Type B pancreatic cell (in vitro differentiated cells): ENCODE measurements at regions not wholly inside any gene's neighbourhood (a gene's known extent, or its start where the extent isn't known, plus 50 kb on each side); places are given as distances from the start of the nearest gene placed in this dataset.

Source experiments
- DNase-seq: peaks from one replicate; pipeline ENCODE4 v3.0.0; 2021; ENCODE audit warnings: mixed read lengths; ENCODE audit not compliant: unreplicated experiment; ENCODE audit errors: extremely low spot score
- H3K27ac Mint-ChIP-seq: 2 replicates; pipeline ENCODE4 v1.8.0; 2021; ENCODE audit warnings: mild to moderate bottlenecking, mixed read lengths
- H3K27me3 Mint-ChIP-seq: 2 replicates; pipeline ENCODE4 v1.8.0; 2021; ENCODE audit warnings: mixed read lengths
- H3K36me3 Mint-ChIP-seq: 2 replicates; pipeline ENCODE4 v1.8.0; 2021; ENCODE audit warnings: mixed read lengths
- H3K4me1 Mint-ChIP-seq: one replicate; pipeline ENCODE4 v1.8.0; 2021; ENCODE audit warnings: mixed read lengths; ENCODE audit not compliant: unreplicated experiment
- H3K4me3 Mint-ChIP-seq: 2 replicates; pipeline ENCODE4 v1.8.0; 2021; ENCODE audit warnings: mild to moderate bottlenecking, mixed read lengths
- H3K9me3 Mint-ChIP-seq: 2 replicates; pipeline ENCODE4 v1.8.0; 2021; ENCODE audit warnings: mixed read lengths
- CTCF ChIP-seq: fragments of 200-600 bp; sonication (generic); conservative IDR thresholded peaks from 2 replicates; pipeline ENCODE4 v1.5.0; 2021; ENCODE audit warnings: antibody characterized with exemption, mild to moderate bottlenecking

- no peak overlapping the region for H3K27ac Mint-ChIP-seq
- H3K4me3 Mint-ChIP-seq: no peak overlapping the region
- no peak for TF ChIP-seq CTCF
- H3K4me1 Mint-ChIP-seq: no peaks in the 10 kb centered on the region
- DNase-seq: no peak
- no peaks in the 10 kb centered on the region for H3K36me3 Mint-ChIP-seq
- no peaks in the 10 kb centered on the region for H3K9me3 Mint-ChIP-seq
- H3K27me3 Mint-ChIP-seq: no peaks in the 10 kb centered on the region
Observed at GRCh38 chr7:85980740-85981139, 663.0 kb upstream of the GRM3 start.

- TF ChIP-seq CTCF: no peak
- no peak for DNase-seq
- no peaks in the 10 kb centered on the region for H3K36me3 Mint-ChIP-seq
- no peak overlapping the region for H3K4me3 Mint-ChIP-seq
- H3K4me1 Mint-ChIP-seq: no peaks in the 10 kb centered on the region
- no peaks in the 10 kb centered on the region for H3K27me3 Mint-ChIP-seq
- no peak overlapping the region for H3K27ac Mint-ChIP-seq
- H3K9me3 Mint-ChIP-seq: no peaks in the 10 kb centered on the region
Observed at GRCh38 chr7:85974176-85974575, 669.5 kb upstream of the GRM3 start.

- peak; percentile 63 for DNase-seq
- no peaks in the 10 kb centered on the region for H3K27me3 Mint-ChIP-seq
- H3K27ac Mint-ChIP-seq: no peak overlapping the region
- H3K9me3 Mint-ChIP-seq: no peaks in the 10 kb centered on the region
- H3K36me3 Mint-ChIP-seq: no peaks in the 10 kb centered on the region
- H3K4me1 Mint-ChIP-seq: no peaks in the 10 kb centered on the region
- no peak for TF ChIP-seq CTCF
- H3K4me3 Mint-ChIP-seq: no peak overlapping the region
Observed at GRCh38 chr7:85972504-85973141, 671.1 kb upstream of the GRM3 start.

GRCh38 chr7:85954961-85955360 is 688.7 kb upstream of the GRM3 start:
- no peak for DNase-seq
- Mint-ChIP-seq H3K4me3 (no peak overlapping the region), H3K4me1 (no peaks in the 10 kb centered on the region), H3K36me3 (no peaks in the 10 kb centered on the region), H3K27ac (no peak overlapping the region), H3K9me3 (no peaks in the 10 kb centered on the region), H3K27me3 (no peaks in the 10 kb centered on the region)
- no peak for TF ChIP-seq CTCF

GRCh38 chr7:85950871-85951270 is 692.8 kb upstream of the GRM3 start:
- Mint-ChIP-seq H3K4me1 (no peaks in the 10 kb centered on the region), H3K4me3 (no peak overlapping the region), H3K9me3 (no peaks in the 10 kb centered on the region), H3K36me3 (no peaks in the 10 kb centered on the region), H3K27ac (no peak overlapping the region), H3K27me3 (no peaks in the 10 kb centered on the region)
- TF ChIP-seq CTCF: no peak
- DNase-seq: no peak

- no peak overlapping the region for H3K4me3 Mint-ChIP-seq
- H3K27me3 Mint-ChIP-seq: no peaks in the 10 kb centered on the region
- no peaks in the 10 kb centered on the region for H3K36me3 Mint-ChIP-seq
- H3K9me3 Mint-ChIP-seq: no peaks in the 10 kb centered on the region
- no peak for TF ChIP-seq CTCF
- no peak overlapping the region for H3K27ac Mint-ChIP-seq
- H3K4me1 Mint-ChIP-seq: no peaks in the 10 kb centered on the region
- DNase-seq: no peak
Observed at GRCh38 chr7:85950418-85950817, 693.3 kb upstream of the GRM3 start.
